ENCODE measurements at regions not wholly inside any gene's neighbourhood (a gene's known extent, or its start where the extent isn't known, plus 50 kb on each side); places are given as distances from the start of the nearest gene placed in this dataset.
"Not testable (repeated sequence)": the region's sequence is repeated elsewhere in the genome, so short reads cannot be mapped to it uniquely, and the experiment has no call there.

- no peak for DNase-seq
Observed at GRCh38 chr21:28151758-28152157, 840.9 kb downstream of the LTN1 start.

GRCh38 chr21:28150778-28151177 is 841.9 kb downstream of the LTN1 start:
- no peak for DNase-seq

- no peak for DNase-seq
Observed at GRCh38 chr21:28148400-28149064, 844.1 kb downstream of the LTN1 start.

GRCh38 chr21:28144653-28145052 is 848.0 kb downstream of the LTN1 start:
- DNase-seq = no peak

- no peak for DNase-seq
Observed at GRCh38 chr21:28144089-28144488, 848.6 kb downstream of the LTN1 start.

- peak in 1 of 2 donors; percentile 22 for DNase-seq
Observed at GRCh38 chr21:28142697-28143096, 850.0 kb downstream of the LTN1 start.

- DNase-seq = no peak
Observed at GRCh38 chr21:28138272-28138671, 854.4 kb downstream of the LTN1 start.

GRCh38 chr21:28136656-28137255 is 855.9 kb downstream of the LTN1 start:
- no peak for DNase-seq

GRCh38 chr21:28135646-28136045 is 857.0 kb downstream of the LTN1 start:
- DNase-seq = peak in 1 of 2 donors; percentile 19

GRCh38 chr21:28133116-28133515 is 859.6 kb downstream of the LTN1 start:
- DNase-seq = no peak

GRCh38 chr21:28132713-28133112 is 860.0 kb downstream of the LTN1 start:
- DNase-seq = no peak

- no peak for DNase-seq
Observed at GRCh38 chr21:28127175-28127785, 865.4 kb downstream of the LTN1 start.

- no peak for DNase-seq
Observed at GRCh38 chr21:28126521-28127174, 866.0 kb downstream of the LTN1 start.

- no peak for DNase-seq
Observed at GRCh38 chr21:28124541-28124940, 868.1 kb downstream of the LTN1 start.

GRCh38 chr21:28118570-28118969 is 874.1 kb downstream of the LTN1 start:
- DNase-seq = no peak

GRCh38 chr21:28114986-28115385 is 877.7 kb downstream of the LTN1 start:
- DNase-seq = not testable (repeated sequence)

- DNase-seq = no peak
Observed at GRCh38 chr21:28113718-28114117, 879.0 kb downstream of the LTN1 start.

- no peak for DNase-seq
Observed at GRCh38 chr21:28112511-28112910, 880.2 kb downstream of the LTN1 start.

GRCh38 chr21:28111151-28111619 is 881.5 kb downstream of the LTN1 start:
- DNase-seq = no peak

GRCh38 chr21:28110716-28111115 is 882.0 kb downstream of the LTN1 start:
- DNase-seq = no peak

GRCh38 chr21:28110074-28110473 is 882.6 kb downstream of the LTN1 start:
- no peak for DNase-seq

GRCh38 chr21:28106370-28106890 is 886.2 kb downstream of the LTN1 start:
- no peak for DNase-seq

- DNase-seq = no peak
Observed at GRCh38 chr21:28104346-28104745, 888.3 kb downstream of the LTN1 start.

GRCh38 chr21:28100366-28100765 is 892.3 kb downstream of the LTN1 start:
- DNase-seq = no peak
